Effector memory CD4-positive, alpha-beta T cell (primary cell): ENCODE measurements at regions not wholly inside any gene's neighbourhood (a gene's known extent, or its start where the extent isn't known, plus 50 kb on each side); places are given as distances from the start of the nearest gene placed in this dataset.

Experiments
- DNase-seq, 3 donors: peaks; one replicate each; pipeline ENCODE4 v3.0.0-alpha.2; 2020
- H3K27ac ChIP-seq: 2 replicates; pipeline ENCODE4 v1.7.0; 2013; ENCODE audit warnings: mild to moderate bottlenecking, low read length, moderate library complexity; ENCODE audit not compliant: insufficient read depth, poor library complexity, severe bottlenecking
- H3K27me3 ChIP-seq: replicated peaks from 2 replicates; pipeline ENCODE4 v1.7.0; 2013; ENCODE audit warnings: mild to moderate bottlenecking, low read length; ENCODE audit not compliant: insufficient read depth, control insufficient read depth, poor library complexity, severe bottlenecking
- H3K36me3 ChIP-seq: 2 replicates; pipeline ENCODE4 v1.7.0; 2013; ENCODE audit warnings: mild to moderate bottlenecking, low read length, moderate library complexity; ENCODE audit not compliant: control insufficient read depth, insufficient read depth
- H3K4me1 ChIP-seq: 2 replicates; pipeline ENCODE4 v1.7.0; 2013; ENCODE audit warnings: low read length, mild to moderate bottlenecking; ENCODE audit not compliant: control insufficient read depth, insufficient read depth, poor library complexity, severe bottlenecking
- H3K4me3 ChIP-seq: 2 replicates; pipeline ENCODE4 v1.7.0; 2013; ENCODE audit warnings: low read length, low read depth, mild to moderate bottlenecking; ENCODE audit not compliant: insufficient read depth, poor library complexity, severe bottlenecking
- H3K9me3 ChIP-seq: 2 replicates; pipeline ENCODE4 v1.7.0; 2013; ENCODE audit warnings: mild to moderate bottlenecking, low read length, moderate library complexity; ENCODE audit not compliant: control insufficient read depth

- no peaks in the 10 kb centered on the region for H3K36me3 ChIP-seq
- H3K9me3 ChIP-seq: no peaks in the 10 kb centered on the region
- DNase-seq: no peak
- peak overlapping the region; percentile 74 for H3K27ac ChIP-seq
- peaks cover 82% of the 10 kb centered on the region for H3K4me1 ChIP-seq
- no peaks in the 10 kb centered on the region for H3K27me3 ChIP-seq
- H3K4me3 ChIP-seq: no peak overlapping the region
Measured at GRCh38 chr10:33126742-33127141, 168.7 kb upstream of the ITGB1 start.

GRCh38 chr10:33125522-33126517 is 167.8 kb upstream of the ITGB1 start:
- H3K9me3 ChIP-seq: no peaks in the 10 kb centered on the region
- peaks cover 88% of the 10 kb centered on the region for H3K4me1 ChIP-seq
- DNase-seq: no peak

GRCh38 chr10:33125111-33125510 is 167.1 kb upstream of the ITGB1 start:
- H3K4me1 ChIP-seq: peaks cover 84% of the 10 kb centered on the region
- no peaks in the 10 kb centered on the region for H3K9me3 ChIP-seq
- H3K27ac ChIP-seq: peak overlapping the region; percentile 74
- H3K27me3 ChIP-seq: no peaks in the 10 kb centered on the region
- no peaks in the 10 kb centered on the region for H3K36me3 ChIP-seq
- DNase-seq: no peak
- H3K4me3 ChIP-seq: no peak overlapping the region

More at GRCh38 chr10:33125522-33126517, 167.8 kb upstream of the ITGB1 start:
- peak overlapping the region; percentile 74 for H3K27ac ChIP-seq
- H3K4me3 ChIP-seq: no peak overlapping the region
- H3K36me3 ChIP-seq: no peaks in the 10 kb centered on the region
- H3K27me3 ChIP-seq: no peaks in the 10 kb centered on the region

GRCh38 chr10:33123680-33124079 is 165.7 kb upstream of the ITGB1 start:
- Histone ChIP-seq H3K9me3 (no peaks in the 10 kb centered on the region), H3K27ac (no peak overlapping the region), H3K27me3 (no peaks in the 10 kb centered on the region), H3K36me3 (no peaks in the 10 kb centered on the region), H3K4me3 (no peak overlapping the region), H3K4me1 (peaks cover 81% of the 10 kb centered on the region)
- no peak for DNase-seq

- no peaks in the 10 kb centered on the region for H3K36me3 ChIP-seq
- H3K27ac ChIP-seq: peak overlapping the region; percentile 15
- H3K4me3 ChIP-seq: no peak overlapping the region
- no peaks in the 10 kb centered on the region for H3K9me3 ChIP-seq
- no peaks in the 10 kb centered on the region for H3K27me3 ChIP-seq
- no peak for DNase-seq
- H3K4me1 ChIP-seq: peaks cover 88% of the 10 kb centered on the region
Measured at GRCh38 chr10:33122014-33122809, 164.2 kb upstream of the ITGB1 start.

- Histone ChIP-seq H3K4me1 (peaks cover 87% of the 10 kb centered on the region), H3K4me3 (no peak overlapping the region), H3K27ac (peak overlapping the region; percentile 22)
Measured at GRCh38 chr10:33120700-33121099, 162.7 kb upstream of the ITGB1 start.

GRCh38 chr10:33120275-33120674 is 162.2 kb upstream of the ITGB1 start:
- H3K4me3 ChIP-seq: no peak overlapping the region
- H3K9me3 ChIP-seq: no peaks in the 10 kb centered on the region
- H3K27me3 ChIP-seq: no peaks in the 10 kb centered on the region
- no peaks in the 10 kb centered on the region for H3K36me3 ChIP-seq
- H3K27ac ChIP-seq: peak overlapping the region; percentile 34
- peaks cover 84% of the 10 kb centered on the region for H3K4me1 ChIP-seq
- no peak for DNase-seq

More at GRCh38 chr10:33120700-33121099, 162.7 kb upstream of the ITGB1 start:
- Histone ChIP-seq H3K27me3 (no peaks in the 10 kb centered on the region), H3K36me3 (no peaks in the 10 kb centered on the region), H3K9me3 (no peaks in the 10 kb centered on the region)
- DNase-seq: no peak

- peak; percentile 45 to 55 (median 54) for DNase-seq
- no peaks in the 10 kb centered on the region for H3K36me3 ChIP-seq
- peak overlapping the region; percentile 80 for H3K27ac ChIP-seq
Measured at GRCh38 chr10:33117816-33118215, 159.8 kb upstream of the ITGB1 start.

GRCh38 chr10:33117230-33117629 is 159.2 kb upstream of the ITGB1 start:
- Histone ChIP-seq H3K4me1 (peaks cover 85% of the 10 kb centered on the region), H3K36me3 (no peaks in the 10 kb centered on the region), H3K27ac (peak overlapping the region; percentile 80), H3K9me3 (no peaks in the 10 kb centered on the region), H3K27me3 (no peaks in the 10 kb centered on the region), H3K4me3 (peak overlapping the region; percentile 1)
- DNase-seq: no peak

More at GRCh38 chr10:33117816-33118215, 159.8 kb upstream of the ITGB1 start:
- H3K9me3 ChIP-seq: no peaks in the 10 kb centered on the region
- H3K27me3 ChIP-seq: no peaks in the 10 kb centered on the region
- peaks cover 85% of the 10 kb centered on the region for H3K4me1 ChIP-seq
- no peak overlapping the region for H3K4me3 ChIP-seq
